Cerebellar cortex (tissue), 1 donor: ENCODE measurements at regions not wholly inside any gene's neighbourhood (a gene's known extent, or its start where the extent isn't known, plus 50 kb on each side); places are given as distances from the start of the nearest gene placed in this dataset.

Experiments
- DNase-seq: peaks from one replicate; pipeline ENCODE4 v3.0.0-alpha.2; 2015; ENCODE audit warnings: low spot score

DNA sequence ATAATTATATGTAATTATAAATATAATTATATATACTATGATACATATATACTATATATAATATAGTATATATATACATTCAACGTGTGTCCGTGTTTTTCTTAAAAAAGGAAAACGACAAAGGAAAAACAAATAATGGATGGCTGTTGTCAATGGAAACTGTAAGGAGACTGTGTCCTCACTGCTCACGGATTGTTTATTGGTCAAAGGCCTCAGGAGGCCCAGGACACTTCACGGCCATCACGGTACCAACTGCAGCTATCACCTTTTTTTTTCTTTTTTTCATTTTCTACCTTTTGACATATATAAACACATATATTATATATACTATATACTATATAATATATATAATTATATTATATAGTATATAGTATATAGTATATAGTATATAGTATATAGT, 113.4 kb downstream of the SPTSSA start:
- DNase-seq, result no peak

DNA sequence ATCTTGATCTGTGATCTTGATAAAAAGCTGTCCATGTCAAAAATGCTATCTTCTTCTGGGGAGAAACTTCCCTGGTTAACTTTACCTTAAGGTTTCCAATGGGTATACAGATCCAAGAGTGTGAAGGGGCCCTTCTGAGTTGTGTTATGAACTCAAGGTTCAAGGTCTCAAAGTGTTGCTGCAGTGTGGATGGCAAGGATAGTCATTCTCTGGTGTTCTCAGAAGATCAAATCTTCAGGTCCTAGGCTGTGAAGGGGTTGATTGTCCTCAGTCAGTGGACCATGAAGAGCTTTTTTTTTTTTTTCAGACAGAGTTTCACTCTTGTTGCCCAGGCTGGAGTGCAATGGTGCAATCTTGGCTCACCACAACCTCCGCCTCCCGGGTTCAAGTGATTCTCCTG, 114.4 kb downstream of the SPTSSA start:
- no peak for DNase-seq

DNA sequence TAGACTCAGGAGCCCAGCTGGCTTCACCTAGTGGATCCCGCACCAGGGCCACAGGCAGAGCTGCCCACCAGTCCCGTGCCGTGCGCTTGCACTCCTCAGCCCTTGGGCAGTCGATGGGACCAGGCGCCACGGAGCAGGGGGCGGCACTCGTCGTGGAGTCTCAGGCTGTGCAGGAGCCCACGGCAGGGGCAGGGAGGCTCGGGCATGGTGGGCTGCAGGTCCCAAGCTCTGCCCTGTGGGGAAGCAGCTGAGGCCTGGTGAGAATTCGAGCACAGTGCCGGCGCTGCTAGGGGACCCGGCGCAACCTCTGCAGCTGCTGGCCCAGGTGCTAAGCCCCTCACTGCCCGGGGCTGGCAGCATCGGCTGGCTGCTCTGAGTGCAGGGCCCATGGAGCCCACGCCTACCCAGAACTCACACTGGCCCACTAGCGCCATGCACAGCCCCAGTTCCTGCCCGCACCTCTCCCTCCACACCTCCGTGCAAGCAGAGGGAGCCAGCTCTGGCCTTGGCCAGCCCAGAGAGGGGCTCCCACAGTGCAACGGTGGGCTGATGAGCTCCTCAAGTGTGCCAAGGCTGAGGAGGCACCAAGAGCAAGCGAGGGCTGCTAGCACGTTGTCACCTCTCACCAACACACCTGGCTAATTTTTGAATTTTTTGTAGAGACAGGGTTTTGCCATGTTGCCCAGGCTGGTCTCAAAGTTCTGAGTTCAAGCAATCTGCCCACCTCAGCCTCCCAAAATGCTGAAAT, 116.1 kb downstream of the SPTSSA start:
- no peak for DNase-seq

DNA sequence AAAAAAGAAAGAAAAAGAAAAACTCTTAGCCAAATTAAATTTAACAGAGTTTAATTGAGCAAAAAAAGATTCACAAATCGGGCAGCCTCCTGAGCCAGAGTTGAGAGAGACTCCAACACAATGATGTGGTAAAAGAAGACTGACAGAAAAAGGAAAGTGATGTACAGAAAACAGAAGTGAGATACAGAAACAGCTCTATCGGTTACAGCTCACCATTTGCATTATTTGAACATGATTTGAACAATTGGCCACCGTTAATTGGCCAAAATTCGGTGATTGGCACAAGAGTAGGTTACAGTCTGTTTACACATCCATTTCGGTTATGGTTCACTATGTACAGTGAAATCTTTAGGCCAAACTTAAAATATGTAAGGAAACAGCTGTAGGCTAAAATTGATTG, 117.7 kb downstream of the SPTSSA start:
- DNase-seq, result no peak

DNA sequence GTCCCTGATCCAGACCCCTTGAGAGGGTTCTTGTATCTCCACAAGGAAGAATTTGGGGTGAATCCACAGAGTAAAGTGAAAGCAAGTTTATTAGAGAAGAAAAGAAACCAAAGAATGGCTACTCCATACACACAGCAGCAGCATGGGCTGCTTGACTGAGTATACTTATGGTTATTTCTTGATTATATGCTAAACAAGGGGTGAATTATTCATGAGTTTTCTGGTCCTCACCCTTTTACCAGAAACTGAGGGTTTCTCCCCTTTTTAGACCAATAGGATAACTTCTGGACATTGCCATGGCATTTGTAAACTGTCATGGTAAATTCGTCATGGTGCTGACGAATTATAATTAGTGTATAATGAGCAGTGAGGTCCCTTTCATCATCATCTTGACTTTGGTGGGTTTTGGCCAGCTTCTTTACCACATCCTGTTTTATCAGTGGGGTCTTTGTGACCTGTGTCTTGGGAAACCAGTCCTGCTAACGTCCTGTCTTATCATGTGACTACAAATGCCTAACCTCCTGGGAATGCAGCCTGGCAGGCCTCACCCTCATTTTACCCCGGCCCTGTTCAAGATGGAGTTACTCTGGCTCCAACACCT, 121.9 kb downstream of the SPTSSA start:
- DNase-seq, result no peak

DNA sequence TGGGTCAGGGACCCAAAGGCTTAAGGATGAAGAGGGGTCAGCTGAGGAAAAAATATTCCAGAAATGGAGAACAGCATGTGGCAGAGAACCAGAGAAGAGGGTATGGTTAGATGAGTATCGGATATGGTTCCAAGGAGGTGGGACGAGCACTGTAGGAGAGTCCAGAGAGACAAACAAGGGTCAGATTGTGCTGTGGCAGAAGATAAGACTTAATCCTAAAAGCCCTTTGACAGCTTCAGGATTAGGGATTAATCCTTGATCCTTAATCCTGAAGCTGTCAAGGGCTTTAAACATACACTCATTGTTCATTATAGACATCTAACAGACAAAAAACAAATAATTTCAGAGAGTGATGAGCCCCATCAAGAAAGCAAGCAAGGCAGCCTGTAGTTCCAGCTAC, 124.0 kb downstream of the SPTSSA start:
- no peak for DNase-seq

DNA sequence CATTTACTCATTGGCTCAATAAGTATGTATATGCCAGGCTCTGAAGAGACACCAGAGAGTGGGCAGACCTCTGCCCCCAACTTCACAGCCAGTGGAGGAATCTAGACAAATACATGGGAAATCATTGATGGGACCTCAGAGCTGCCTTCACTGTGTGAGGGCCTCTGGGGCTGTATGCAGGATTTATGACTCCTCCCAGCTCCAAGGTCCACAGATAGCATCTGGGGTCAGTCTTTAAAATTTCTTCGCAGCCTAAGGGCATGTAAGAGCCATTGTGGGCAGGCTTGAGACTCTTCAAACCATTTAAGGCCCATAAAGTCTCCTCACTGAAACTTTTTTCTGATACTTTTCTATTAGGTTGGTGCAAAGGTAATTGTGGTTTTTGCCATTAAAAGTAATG, 125.5 kb downstream of the SPTSSA start:
- DNase-seq, result no peak

DNA sequence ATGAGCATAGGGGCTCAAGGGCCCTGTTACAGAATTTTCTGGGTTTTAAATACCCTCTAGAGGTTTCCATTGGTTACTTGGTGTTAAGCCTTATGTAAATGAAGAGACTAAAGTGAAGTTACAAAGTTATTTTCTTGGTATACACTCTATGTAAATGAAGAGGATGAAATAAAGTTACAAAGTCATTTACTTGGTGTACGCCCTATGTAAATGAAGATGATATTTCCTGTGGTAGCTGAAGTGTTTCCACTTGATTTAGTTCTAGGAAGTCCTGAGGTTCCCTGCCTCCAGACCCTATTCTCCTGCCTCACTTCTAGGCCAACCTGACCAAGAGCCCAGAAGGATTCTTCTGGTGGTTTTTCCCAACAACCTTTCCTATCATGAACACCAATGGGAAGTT, 126.1 kb downstream of the SPTSSA start:
- no peak for DNase-seq

DNA sequence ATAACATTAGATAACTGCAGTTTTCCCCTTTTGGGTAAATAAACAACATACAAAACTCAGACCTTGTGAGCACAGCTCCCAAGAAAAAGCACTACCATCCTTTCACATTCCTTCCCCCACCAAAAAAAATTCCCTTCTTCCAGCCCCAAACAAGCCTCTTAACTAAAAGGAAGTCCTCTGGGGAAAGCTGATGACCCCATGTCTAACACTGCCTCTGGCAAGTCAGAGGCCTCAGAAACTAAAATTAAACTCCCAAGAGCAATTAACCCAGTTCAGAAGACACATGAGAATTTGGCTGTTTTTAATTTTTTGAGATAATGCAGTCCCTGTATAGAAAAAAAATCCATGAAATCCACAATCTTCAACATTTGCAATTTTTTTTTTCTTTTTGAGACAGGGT, 127.7 kb downstream of the SPTSSA start:
- DNase-seq, result no peak

DNA sequence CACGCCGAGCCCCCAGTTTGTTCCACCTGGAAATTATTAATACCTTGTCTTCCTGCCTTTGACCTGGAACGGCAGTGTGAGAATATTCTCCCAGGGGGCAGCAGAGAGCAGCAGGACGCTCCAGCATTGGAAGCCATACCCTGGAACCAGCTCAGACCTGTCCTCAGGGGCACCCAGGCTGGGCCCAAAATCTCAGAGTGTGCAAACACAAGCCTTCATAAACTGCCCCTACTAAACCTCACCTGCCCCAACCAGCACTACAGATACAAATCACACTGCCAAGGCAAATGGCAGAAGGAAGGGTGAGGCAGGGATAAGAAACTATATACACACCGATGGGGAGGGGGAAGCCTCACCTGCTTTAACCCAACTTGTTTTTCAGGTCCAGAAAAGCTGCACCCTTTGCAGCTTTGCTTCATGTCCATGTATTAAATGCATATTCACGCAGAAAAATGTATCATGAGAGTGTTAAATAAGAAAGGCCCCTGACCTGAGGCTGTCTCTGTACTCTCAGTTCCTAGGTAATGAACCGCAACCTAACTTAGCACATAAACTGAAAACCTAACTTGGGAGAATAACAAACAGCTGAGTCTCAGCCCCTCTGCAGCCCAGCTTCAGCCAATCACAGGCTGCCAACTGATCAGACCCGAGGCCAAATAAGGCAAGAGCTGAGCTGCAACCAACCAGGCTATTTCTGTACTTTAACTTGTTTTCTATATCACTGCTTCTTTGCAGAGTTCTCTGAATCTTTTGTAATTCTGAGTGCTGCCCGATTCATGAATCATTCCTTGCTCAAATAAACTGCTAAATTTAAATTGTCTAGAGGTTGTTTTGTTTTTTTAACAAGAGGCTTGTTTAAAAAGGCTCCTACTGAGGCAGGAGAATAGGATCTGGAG, 130.1 kb downstream of the SPTSSA start:
- peak; percentile 52 for DNase-seq

DNA sequence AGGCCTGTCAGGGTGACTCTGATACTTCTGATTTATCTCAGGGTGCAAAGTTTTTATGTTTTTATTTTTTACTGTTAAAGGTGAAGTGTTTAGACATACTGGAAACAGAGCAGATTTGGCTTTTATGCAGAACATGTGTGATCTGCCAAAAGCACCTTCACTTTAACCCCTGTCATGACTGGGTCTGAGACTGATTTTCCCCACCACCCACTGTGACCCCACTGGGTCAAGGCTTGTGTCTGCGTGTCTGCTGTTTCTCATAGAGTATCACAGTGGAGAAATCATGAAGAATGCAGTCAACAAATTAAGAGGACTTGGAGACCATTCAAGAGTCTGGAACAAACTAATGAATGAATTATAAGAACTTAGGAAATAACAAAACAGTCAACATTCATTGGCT, 131.2 kb downstream of the SPTSSA start:
- no peak for DNase-seq

DNA sequence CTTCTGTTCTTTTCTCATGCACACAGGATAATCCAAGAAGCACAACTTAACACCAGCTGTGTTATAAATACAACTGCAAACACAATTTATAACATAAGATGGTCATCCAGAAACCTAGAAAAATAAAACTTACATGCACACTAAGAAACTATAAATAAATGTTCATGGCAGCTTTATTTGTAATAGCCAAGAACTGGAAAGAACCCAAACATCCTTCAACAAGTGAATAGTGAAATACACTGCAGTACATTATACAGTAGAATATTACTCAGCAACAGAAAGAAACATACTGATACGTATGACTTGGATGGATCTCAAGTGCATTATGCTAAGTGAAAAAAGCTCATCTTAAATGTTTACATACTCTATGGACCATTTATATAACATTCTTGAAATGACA, 132.7 kb downstream of the SPTSSA start:
- no peak for DNase-seq

DNA sequence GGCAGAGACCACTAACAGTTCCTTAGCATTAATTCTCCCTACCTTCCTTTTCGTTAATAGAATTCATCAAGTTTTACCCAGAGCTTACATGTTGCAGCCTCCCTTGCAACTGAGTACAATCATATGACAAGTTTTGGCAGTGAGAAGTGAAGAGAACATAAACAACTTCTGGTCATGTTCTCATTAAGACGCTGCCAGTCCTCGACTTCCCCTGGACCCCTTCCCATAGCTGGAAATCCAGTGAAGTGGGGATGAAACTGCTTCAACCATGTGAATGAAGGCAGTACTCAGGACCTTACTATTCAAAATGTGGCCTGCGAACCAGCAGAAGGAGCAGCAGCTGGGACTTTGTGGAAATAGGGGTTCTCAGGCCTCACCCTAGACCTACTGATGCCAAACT, 133.9 kb downstream of the SPTSSA start:
- no peak for DNase-seq

DNA sequence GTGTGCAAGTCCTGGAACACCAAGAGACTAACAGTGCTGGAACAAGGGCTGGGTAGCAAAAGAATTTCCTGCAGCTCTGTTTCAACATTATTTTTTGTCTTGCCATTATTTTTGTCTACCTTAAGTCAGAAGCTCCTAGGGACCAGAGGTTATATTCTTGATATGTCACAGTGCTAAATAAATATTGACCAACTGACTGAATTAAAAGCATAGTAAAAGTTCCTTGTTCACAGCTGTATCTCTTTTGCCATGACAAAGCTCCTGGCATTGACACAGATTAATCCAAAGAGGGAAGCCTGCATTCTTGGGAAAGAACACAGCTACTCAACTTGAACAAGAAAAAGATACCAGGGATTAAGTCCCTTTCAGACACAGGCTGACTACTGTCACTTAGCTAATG, 136.5 kb downstream of the SPTSSA start:
- no peak for DNase-seq

DNA sequence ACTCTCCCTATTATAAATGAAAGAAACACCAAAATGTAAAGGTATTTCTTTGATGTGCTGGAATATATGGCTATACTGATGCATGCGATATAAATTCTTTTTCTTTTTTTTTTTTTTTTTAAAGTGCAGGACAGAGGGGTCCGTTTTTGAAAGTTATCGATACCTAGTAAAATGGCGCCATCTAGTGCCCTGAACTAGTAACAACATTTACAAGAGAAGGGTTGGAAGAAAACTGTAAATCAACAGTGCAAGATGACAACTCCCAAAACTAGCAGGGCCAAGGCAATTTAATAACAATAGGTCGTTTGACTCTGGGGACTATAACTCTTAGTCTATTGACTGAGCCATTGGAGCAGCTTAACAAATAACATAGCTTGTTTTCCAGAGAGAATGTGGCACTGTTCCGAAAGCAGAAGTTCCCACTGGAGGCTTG, 137.7 kb downstream of the SPTSSA start:
- DNase-seq, result peak; percentile 29

DNA sequence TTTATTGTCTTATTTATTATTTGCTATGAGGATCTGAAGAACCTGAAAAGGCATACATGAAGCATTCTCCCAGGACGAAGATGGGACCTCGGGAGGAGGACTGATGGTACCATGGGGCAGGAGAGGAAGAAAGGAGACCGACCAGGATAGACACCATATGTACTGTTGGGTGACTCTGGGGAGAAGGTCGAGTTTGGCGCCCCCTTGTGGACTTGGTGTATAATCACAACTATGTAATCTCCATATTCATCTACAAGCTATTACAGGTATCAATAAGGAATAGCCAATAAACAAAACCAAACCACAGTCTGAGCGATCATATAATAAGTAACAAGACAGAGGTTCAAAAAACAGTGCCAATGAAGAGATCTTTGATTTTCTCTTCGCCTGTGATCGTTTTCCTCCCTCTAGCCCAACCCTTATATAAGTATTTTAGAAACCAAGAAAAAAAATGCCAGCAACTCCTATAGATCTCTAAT, 139.1 kb downstream of the SPTSSA start:
- DNase-seq, result peak; percentile 48

DNA sequence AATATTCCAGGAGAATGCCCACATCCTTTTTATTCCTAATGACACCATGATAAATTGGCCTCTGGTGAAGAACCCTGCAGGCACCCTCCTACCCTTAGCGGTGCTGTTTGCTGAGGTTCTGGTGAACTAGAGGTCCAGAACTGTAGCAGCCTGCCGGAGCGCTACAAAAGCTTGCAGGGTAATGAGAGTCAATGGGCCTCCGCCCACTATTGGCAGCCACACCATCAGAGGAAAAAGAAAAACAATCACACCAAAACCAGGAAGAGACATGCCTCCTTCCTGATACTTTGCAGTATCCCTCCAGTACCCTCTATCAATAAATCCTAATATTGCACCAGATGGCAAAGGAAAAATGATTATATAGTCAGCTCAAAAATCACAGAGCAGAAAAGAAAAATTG, 142.9 kb downstream of the SPTSSA start:
- no peak for DNase-seq

DNA sequence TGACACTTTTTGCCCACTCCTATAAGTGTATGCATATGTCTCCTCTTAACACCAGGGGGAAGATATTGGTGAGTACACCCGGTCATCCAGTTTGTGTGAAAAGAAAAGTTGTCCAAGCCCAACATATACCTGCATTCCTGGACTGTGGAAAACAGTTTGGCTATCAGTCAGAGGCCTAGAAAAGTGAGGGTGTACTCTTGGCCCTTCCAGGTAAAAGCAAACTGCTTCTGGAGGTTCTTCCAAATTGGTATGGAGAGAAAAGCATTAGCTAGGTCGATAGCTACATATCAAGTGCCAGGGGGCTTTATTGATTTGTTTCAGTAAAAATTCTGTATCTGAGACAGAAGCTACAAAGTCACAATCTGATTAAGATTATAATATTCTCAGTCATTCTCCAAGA, 144.0 kb downstream of the SPTSSA start:
- no peak for DNase-seq

DNA sequence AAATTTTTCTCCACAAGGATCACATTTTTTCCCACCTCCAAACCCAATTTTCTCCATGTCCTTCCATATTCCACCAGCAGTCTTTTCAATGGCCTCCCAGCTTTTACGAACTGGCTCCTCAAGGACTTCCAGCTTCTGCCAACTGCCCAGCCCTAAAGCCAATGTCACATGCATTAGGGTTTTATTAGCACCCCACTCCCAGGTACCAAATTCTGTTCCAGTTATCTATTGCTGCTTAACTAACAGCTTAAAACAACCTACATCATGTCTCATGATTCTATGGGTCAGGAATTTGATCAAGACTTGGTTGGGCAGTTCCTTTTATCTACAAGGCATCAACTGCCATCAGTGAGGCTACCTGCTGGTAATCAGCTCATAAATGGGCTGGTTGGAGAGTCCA, 151.3 kb downstream of the SPTSSA start:
- no peak for DNase-seq

DNA sequence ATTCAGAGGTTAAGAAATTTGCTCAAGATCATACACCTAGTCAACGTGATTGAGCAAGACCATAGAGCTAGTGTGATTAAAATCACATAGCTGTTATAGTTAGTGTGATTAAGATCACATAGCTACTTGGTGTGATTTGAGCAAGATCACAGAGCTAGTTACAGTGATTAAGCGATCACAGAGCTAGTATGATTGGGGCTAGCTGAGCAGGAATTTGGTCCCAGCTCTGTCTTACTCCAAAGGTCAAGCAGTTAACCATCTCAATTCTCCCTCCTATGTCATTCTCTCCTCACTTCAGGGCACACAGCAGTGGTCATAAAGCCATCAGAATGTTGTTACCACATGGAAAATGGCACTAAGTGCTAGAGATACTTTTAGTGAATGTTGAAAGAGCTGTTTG, 158.2 kb downstream of the SPTSSA start:
- DNase-seq, result no peak

DNA sequence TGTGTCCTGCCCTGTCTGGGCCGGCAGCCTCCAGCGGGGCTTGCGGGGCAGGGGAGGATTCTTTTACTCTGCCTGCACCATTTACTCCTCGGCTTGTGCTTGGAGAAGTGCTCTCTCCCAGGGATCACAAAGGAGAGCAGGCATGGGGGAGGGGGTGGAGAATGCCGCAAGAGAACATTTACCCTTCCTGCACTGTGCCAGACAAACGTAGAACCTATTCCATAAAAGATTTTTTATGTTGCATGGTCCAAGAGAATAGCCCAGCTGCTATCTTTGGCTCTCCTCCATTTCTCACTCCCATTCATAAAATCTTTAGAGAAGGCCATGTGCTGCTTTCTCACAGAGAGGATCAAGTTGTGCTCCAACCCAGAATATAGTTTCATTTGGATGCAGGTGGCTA, 159.4 kb downstream of the SPTSSA start:
- DNase-seq, result peak; percentile 22

DNA sequence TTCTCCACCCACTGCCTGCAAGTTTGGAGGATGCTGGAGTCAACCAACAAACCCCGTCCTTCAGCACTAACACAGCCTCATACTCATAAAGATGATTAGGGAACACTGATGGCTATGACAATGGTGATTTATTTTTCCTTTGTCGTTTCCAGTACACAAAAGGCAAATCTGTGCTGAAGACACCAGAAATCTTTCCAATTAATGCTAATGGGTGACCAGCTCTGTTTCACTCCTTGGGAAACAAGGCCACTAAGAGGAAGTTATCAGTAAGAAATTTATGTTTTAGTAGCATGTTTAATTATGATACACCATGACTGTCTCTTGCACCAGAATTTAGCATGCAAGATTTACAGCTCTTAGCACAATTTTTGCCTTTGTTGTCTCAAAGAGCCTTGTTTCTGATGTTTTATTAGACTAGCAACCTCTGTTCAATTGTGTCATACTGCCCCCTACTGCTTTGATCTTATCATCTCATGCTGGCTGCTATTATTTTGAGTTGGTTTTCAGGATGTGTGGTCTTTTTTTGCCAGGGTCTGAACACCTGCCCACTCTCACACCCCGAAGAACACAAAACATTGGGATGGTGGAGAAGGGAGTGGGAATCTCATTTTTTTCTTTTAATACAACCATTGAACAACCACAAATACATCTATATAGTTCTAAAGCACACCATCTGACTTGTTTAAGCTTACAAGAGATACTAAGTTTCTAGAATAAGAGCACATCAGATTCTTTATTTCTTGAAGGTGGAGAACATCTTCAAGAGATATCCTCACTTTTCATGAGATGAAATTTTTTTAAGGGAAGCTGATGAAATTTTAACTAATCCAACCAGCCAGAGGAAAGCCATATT, 160.9 kb downstream of the SPTSSA start:
- peak; percentile 41 for DNase-seq
